Daoy (cell line): ENCODE measurements at regions not wholly inside any gene's neighbourhood (a gene's known extent, or its start where the extent isn't known, plus 50 kb on each side); places are given as distances from the start of the nearest gene placed in this dataset.

Experiments used
- DNase-seq: peaks from one replicate; pipeline ENCODE4 v3.0.0-alpha.2; 2015; ENCODE audit warnings: low read depth

DNA sequence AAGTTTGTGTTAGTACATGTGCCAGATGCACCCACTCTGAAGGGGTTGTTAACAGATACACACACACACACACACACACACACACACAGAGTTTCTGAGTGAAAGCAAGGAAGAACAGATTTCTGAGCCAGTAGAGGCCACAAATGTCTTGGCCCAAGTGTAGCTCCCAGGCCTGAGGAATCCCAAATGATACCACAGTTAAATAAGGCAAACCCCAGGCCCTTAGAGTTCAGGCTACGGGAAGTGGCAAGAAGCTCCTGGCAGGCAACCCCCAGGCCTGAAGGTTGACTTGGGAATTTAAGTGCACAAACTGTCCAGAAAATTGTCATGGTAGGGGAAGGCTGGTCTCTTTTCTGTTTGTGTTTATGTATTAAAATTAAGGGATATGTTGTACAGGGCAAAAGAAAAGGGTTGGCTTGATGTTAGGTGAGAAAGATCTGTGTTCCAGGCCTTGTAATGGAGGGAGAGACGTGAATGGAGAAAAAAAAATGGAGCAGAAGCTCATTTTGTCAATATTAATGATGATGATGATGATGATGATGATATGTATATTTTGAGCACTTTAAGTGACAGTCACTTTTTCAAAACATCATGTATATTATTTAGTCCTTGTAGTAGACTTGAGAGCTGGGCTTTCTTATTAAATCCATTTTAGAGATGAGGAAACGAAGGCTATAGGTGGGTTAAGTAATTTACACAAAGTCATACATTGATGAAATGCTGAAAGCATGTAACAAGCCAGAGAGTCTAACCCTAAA is 317.0 kb upstream of the JAG1 start:
- no peak for DNase-seq

DNA sequence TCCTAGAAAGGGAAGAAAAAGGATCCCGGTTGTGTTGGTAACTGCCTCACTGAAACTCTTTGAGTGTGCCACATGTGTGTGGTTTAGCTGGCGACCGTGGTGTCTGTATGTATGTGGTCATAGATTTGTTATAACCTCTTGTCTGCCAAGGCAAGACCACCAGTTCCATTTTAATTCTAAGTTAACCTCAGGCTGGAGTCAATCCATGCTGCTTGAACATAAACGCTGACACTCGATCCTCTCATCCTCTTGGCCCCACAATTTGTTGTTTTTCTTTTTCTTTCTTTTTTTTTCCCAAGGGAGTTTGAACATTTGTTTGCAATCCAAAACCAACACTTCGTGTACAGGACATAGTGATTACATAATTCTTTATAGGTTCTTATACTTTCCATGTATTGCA is 318.9 kb upstream of the JAG1 start:
- no peak for DNase-seq

GRCh38 chr20:10994991-10995700 is 321.3 kb upstream of the JAG1 start:
- no peak for DNase-seq

DNA sequence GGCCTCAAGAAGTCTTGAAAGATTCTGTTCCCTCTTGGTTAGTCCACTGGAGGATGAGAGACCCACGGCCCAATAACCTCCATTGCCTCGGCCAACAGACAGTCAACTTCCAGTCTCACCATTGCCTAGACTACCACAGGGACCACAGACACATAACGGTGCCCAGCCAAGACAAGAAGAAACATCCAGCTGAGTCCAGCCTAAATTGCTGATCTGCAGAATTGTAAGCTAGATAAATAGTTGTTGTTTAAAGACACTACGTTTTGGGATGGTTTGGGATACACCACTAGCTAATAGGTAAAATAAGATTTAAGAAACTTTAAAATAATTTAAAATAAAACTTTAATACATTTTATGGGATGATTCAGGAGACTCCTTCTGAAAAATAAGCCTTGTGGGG is 324.7 kb upstream of the JAG1 start:
- DNase-seq = no peak

DNA sequence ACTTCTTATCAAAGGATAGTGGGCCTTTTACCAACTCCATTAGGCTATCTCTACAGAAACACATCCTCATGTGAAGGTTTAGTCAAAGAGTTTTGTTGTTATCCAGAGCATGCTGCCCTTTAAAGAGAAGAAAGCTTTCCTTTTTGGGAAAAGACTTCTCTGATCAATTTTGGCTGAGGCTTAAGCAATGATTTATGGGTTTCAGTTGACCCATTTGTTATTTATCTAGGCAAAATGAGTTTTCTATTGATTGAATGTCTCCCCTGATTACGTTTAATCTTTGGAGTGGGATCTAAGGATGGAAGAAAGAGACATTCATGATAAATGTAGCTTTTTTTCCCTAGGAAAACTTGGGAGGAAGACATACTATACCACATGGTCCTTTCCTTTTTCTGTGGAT is 326.6 kb upstream of the JAG1 start:
- no peak for DNase-seq

DNA sequence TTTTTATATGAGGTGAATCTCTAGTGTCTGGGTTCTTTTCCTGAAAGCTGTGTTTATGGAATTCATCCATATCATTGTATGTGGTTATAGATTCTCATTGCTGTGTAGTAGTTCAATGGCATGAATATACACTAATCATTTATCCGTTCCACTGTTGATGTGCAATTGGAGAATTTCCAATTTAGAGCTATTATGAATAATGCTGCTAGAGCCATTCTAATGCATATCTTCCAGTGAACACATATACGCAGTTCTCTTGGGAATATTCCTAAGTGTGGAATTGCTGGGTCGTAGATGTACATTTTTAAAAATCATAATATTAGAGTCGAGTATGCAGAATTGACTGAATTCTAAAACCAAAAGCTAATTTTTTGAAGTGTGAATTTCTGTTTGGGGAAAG is 327.5 kb upstream of the JAG1 start:
- no peak for DNase-seq

DNA sequence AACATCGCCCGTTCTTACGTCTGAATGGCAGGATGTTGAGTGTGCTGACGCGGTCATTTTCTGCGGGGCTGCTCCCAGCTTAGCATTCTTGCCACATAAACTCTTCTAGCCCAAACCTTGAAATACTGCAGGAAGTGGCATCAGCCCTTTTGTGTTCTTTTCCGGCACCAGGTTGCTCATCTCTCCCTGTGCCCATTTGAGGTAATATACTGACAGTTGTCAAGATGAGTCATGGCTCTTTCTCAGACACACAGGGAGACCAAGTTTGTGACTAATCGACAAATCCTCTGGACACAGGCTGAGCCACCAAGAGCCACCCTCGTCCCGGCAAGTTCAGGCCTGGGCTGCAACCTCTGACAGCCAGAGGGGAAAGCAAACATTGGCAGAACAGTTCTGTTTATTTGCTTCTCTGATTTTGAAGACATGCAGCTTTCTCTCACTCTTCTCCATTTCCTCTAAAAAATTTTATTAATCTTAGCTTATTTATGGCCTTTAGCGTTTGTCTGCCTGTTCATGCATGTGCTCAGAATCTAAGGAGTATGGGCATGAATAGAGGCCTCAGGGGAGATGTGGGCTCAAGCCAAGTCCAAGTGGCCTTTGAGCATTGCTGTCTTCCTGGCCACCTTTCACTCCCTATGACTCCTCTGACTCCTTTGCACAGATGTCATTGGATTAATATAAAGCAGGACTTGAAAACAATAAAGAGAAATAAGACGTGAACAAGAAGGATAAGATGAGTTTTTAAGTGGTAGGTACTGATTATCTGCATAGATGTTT is 328.2 kb upstream of the JAG1 start:
- DNase-seq = peak; percentile 93

DNA sequence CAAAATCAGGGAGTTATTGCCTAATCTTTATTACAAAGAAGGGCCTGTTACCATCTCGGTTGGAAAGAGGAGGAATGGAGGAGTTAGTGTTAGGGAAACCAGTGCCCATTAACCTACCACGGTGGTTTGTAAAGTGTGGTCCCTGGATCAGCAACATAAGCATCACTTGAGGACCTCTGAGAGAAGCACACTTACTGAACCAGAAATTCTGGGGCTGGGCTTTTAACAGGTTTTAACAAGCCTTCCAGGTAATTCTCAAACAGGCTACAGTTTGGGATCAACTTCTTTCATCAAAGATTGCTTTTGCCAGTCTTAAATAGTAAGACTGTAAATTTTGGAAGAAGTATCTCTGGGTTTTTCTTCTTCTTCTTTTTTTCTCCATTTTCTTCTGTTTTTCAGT is 329.5 kb upstream of the JAG1 start:
- no peak for DNase-seq

DNA sequence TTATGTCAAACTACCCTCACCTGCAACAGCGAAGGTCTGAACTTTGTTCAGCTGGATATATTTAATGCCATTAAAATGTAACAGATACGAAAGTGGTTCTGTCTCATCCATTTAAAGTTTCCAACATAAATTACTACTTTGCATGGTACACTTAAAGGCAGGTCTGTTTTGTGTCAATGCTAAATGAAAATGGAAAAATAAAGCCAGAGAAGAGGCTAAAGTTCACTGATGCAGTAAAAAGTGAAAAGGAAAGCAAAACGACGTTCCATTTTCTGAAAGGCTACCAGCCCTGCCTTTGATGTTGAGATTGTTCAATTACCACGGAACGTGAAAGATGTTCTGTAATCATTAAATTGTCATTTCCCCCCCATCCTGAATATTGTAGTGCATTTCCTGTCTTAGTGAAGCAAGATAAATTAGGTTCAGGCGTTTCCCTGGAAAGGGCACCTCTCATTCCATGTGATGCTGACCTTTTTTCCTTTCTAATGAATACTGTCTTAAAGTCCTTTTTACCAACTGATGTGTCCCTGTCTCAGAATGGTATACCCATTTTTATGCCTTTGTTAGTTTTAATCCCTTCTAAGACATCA is 334.7 kb upstream of the JAG1 start:
- DNase-seq = no peak

GRCh38 chr20:11011653-11012052 is 337.9 kb upstream of the JAG1 start:
- DNase-seq = no peak

- no peak for DNase-seq
Observed at GRCh38 chr20:11012975-11013374, 339.2 kb upstream of the JAG1 start.

DNA sequence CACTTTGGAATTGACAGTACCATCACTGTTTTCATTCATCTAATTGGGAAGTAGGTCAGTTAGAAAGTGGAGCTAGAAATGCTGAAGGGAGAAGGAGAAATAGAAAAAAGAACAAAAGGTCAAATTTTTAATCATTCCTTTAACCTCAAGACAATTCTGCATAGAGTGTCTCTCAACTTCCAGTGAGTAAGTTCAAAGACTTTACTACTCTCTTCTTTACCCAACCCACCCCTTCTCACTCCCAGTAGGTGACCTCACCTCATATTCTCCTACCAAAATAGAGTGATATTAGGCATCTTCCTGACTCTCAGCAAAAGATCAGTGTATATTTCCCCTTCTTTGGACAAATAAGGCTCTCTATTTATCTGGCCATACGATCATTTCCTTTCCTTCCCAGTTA is 340.0 kb upstream of the JAG1 start:
- no peak for DNase-seq

DNA sequence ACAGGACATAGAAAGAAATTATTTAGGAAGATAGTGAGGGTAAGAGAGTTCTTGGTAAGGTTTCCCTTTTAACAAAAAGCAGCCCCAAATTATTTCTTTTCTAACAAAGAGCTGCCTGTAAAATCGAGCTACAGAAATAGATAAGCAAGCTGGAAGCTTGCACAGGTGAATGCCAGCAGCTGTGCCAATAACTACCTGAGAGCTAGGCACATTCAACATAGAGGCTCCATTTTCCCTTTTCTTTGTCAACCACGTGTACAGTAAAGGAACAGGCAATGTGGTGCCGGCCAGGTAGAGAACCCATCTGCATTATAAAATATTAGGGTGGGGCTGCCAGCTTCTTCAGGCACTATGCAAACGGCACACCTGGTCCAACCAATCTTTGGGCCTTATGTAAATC is 341.6 kb upstream of the JAG1 start:
- DNase-seq = no peak

- no peak for DNase-seq
Observed at GRCh38 chr20:11017446-11017845, 343.6 kb upstream of the JAG1 start.

DNA sequence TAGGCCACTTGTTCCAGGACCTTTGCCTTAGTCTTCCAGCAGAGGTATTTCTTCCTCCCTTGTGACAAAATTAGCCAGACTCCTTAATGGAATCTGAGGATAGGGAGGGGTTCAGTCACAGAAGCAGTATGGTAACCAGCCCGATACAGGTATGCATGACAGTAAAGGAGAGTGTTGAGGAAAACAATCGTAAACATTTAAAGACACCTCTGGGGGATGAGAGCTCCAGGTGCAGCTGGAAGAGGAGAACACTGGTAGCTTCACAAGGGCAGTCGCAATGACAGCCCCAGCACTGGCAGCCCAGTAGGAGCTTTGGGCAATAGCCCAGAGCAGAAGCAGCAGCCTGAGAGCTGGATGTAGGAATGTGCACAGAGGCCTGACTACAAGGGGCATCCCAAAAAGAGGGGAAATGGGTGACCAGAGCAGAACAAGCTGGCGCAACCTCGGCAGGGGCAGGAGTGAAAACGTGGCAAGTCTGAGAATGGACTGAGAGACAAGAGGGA is 344.9 kb upstream of the JAG1 start:
- no peak for DNase-seq

- DNase-seq = no peak
Observed at GRCh38 chr20:11020712-11021111, 346.9 kb upstream of the JAG1 start.

DNA sequence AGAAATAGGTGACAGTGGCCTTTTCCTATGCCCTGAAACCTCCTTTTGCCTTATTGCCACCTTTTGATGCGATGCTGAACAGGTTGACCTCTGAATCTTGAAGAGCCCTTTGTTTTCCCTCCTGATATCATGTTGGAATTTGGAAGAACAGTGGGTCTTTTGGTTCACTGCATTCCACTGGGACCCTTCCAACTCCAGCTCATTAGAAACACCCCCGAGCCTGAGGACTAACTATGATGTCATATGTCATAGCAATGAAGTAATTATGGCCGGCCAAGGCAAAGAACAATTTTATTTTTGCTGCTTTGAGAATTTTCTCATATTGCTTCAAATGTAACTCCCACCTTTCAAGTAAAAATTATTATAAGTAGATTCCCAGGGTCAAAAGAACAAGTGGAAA is 353.4 kb upstream of the JAG1 start:
- DNase-seq = no peak

- DNase-seq = no peak
Observed at GRCh38 chr20:11030351-11030750, 356.6 kb upstream of the JAG1 start.

DNA sequence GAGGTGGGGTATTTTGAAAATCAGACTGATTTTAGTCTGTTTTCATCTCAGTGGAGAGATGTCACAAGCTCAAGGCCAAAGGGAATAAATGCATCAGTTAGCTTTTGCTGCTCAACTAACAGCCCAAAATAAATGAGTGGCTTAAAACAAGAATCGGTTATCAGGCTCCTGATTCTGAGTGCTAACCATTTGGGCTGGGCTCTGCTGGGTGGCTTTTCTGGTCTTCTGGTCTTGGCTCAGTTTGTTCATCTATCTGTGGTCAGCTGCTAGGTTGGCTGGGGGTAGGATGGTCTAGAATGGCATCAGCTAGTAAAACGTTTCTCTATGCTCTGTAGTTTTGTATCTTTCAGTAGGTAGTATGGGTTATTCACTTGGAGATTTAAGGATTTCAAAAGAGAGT is 357.5 kb upstream of the JAG1 start:
- DNase-seq = no peak

- DNase-seq = no peak
Observed at GRCh38 chr20:11032611-11033010, 358.8 kb upstream of the JAG1 start.

- no peak for DNase-seq
Observed at GRCh38 chr20:11034025-11034424, 360.2 kb upstream of the JAG1 start.

- DNase-seq = peak; percentile 9
Observed at GRCh38 chr20:11035211-11035610, 361.4 kb upstream of the JAG1 start.
